ENCODE measurements at regions not wholly inside any gene's neighbourhood (a gene's known extent, or its start where the extent isn't known, plus 50 kb on each side); places are given as distances from the start of the nearest gene placed in this dataset.
A peak's percentile ranks its signal among the peaks of the same experiment; 100 is the strongest.
"Not testable (repeated sequence)": the region's sequence is repeated elsewhere in the genome, so short reads cannot be mapped to it uniquely, and the experiment has no call there.

GRCh38 chr2:215794829-215795546, 218.4 kb downstream of the MREG start:
- DNase-seq (ENCODE audit: low spot score): no peak

GRCh38 chr2:215793747-215794595, 219.4 kb downstream of the MREG start:
- DNase-seq (ENCODE audit: low spot score): peak; percentile 66

- DNase-seq (ENCODE audit: low spot score): no peak
These were observed 221.8 kb downstream of the MREG start for GRCh38 chr2:215791481-215791937.

GRCh38 chr2:215790523-215791421, 222.6 kb downstream of the MREG start:
- DNase-seq (ENCODE audit: low spot score): no peak

- no peak for DNase-seq (ENCODE audit: low spot score)
These were observed 225.7 kb downstream of the MREG start for GRCh38 chr2:215787565-215788178.

GRCh38 chr2:215787025-215787424, 226.3 kb downstream of the MREG start:
- no peak for DNase-seq (ENCODE audit: low spot score)

- peak; percentile 47 for DNase-seq (ENCODE audit: low spot score)
These were observed 229.0 kb downstream of the MREG start for GRCh38 chr2:215784371-215784783.

GRCh38 chr2:215783640-215784039, 229.7 kb downstream of the MREG start:
- not testable (repeated sequence) for DNase-seq (ENCODE audit: low spot score)

GRCh38 chr2:215782965-215783364, 230.4 kb downstream of the MREG start:
- no peak for DNase-seq (ENCODE audit: low spot score)

- DNase-seq (ENCODE audit: low spot score): no peak
These were observed 231.1 kb downstream of the MREG start for GRCh38 chr2:215782295-215782694.

GRCh38 chr2:215780907-215781685, 232.3 kb downstream of the MREG start:
- DNase-seq (ENCODE audit: low spot score): no peak

GRCh38 chr2:215780313-215780712, 233.0 kb downstream of the MREG start:
- no peak for DNase-seq (ENCODE audit: low spot score)

- no peak for DNase-seq (ENCODE audit: low spot score)
These were observed 233.4 kb downstream of the MREG start for GRCh38 chr2:215779912-215780311.

GRCh38 chr2:215777465-215778044, 235.8 kb downstream of the MREG start:
- no peak for DNase-seq (ENCODE audit: low spot score)

GRCh38 chr2:215775106-215775505, 238.2 kb downstream of the MREG start:
- DNase-seq (ENCODE audit: low spot score): no peak

GRCh38 chr2:215773728-215774127, 239.6 kb downstream of the MREG start:
- peak; percentile 88 for DNase-seq (ENCODE audit: low spot score)

GRCh38 chr2:215772634-215773563, 240.5 kb downstream of the MREG start:
- no peak for DNase-seq (ENCODE audit: low spot score)

- no peak for DNase-seq (ENCODE audit: low spot score)
These were observed 241.3 kb downstream of the MREG start for GRCh38 chr2:215772003-215772402.

- DNase-seq (ENCODE audit: low spot score): no peak
These were observed 242.1 kb downstream of the MREG start for GRCh38 chr2:215771241-215771640.
